ENCODE measurements at regions not wholly inside any gene's neighbourhood (a gene's known extent, or its start where the extent isn't known, plus 50 kb on each side); places are given as distances from the start of the nearest gene placed in this dataset.

- Histone ChIP-seq H3K9ac (ENCODE audit: low read length) (no peak overlapping the region), H3K9me2 (replicated peaks; ENCODE audit: insufficient read depth, low read length) (no peaks in the 10 kb centered on the region), H3F3A (ENCODE audit: insufficient read depth, low read length) (no peaks in the 10 kb centered on the region), H4K20me1 (ENCODE audit: insufficient read depth, low read length) (no peaks in the 10 kb centered on the region), H3K36me3 (replicated peaks; ENCODE audit: insufficient read depth, low read length) (no peaks in the 10 kb centered on the region), H3K4me1 (ENCODE audit: low read length) (no peaks in the 10 kb centered on the region), H3K4me2 (ENCODE audit: low read depth, low read length) (no peak overlapping the region), H2AFZ (ENCODE audit: low read length) (no peak overlapping the region), H3K4me3 (ENCODE audit: low read length) (no peak overlapping the region), H3K9me3 (replicated peaks; ENCODE audit: insufficient read depth, low read length) (no peaks in the 10 kb centered on the region), H3K27me3 (replicated peaks; ENCODE audit: insufficient read depth, low read length) (no peaks in the 10 kb centered on the region), H3K27ac (ENCODE audit: low read length) (no peak overlapping the region), H3K79me2 (ENCODE audit: low read length) (no peaks in the 10 kb centered on the region)
- DNase-seq: no peak
- no peak for TF ChIP-seq CTCF (IDR thresholded peaks at IDR 0.05; ENCODE audit: low read length)
- no peak for TF ChIP-seq EZH2 (optimal IDR thresholded peaks at IDR 0.05; ENCODE audit: low read depth, low read length)
- TF ChIP-seq EZH2phosphoT487 (IDR thresholded peaks at IDR 0.05; ENCODE audit: low read length): no peak
These were observed 109.6 kb downstream of the EFNB1 start for GRCh38 chrX:68938244-68939004.

GRCh38 chrX:68937581-68937980 is 108.8 kb downstream of the EFNB1 start:
- Histone ChIP-seq H3K79me2 (ENCODE audit: low read length) (no peaks in the 10 kb centered on the region), H3K27ac (ENCODE audit: low read length) (no peak overlapping the region), H3K4me1 (ENCODE audit: low read length) (no peaks in the 10 kb centered on the region), H3K27me3 (replicated peaks; ENCODE audit: insufficient read depth, low read length) (no peaks in the 10 kb centered on the region), H4K20me1 (ENCODE audit: insufficient read depth, low read length) (no peaks in the 10 kb centered on the region), H3F3A (ENCODE audit: insufficient read depth, low read length) (no peaks in the 10 kb centered on the region), H3K4me3 (ENCODE audit: low read length) (no peak overlapping the region), H3K9ac (ENCODE audit: low read length) (no peak overlapping the region), H3K9me2 (replicated peaks; ENCODE audit: insufficient read depth, low read length) (no peaks in the 10 kb centered on the region), H3K9me3 (replicated peaks; ENCODE audit: insufficient read depth, low read length) (no peaks in the 10 kb centered on the region), H3K36me3 (replicated peaks; ENCODE audit: insufficient read depth, low read length) (no peaks in the 10 kb centered on the region), H3K4me2 (ENCODE audit: low read depth, low read length) (no peak overlapping the region), H2AFZ (ENCODE audit: low read length) (no peak overlapping the region)
- DNase-seq: no peak
- TF ChIP-seq CTCF (IDR thresholded peaks at IDR 0.05; ENCODE audit: low read length) (no peak), EZH2phosphoT487 (IDR thresholded peaks at IDR 0.05; ENCODE audit: low read length) (no peak), EZH2 (optimal IDR thresholded peaks at IDR 0.05; ENCODE audit: low read depth, low read length) (no peak)

- Histone ChIP-seq H3K4me1 (ENCODE audit: low read length) (no peaks in the 10 kb centered on the region), H3F3A (ENCODE audit: insufficient read depth, low read length) (no peaks in the 10 kb centered on the region), H3K27me3 (replicated peaks; ENCODE audit: insufficient read depth, low read length) (no peaks in the 10 kb centered on the region), H3K4me2 (ENCODE audit: low read depth, low read length) (no peak overlapping the region), H3K9ac (ENCODE audit: low read length) (no peak overlapping the region), H3K9me3 (replicated peaks; ENCODE audit: insufficient read depth, low read length) (no peaks in the 10 kb centered on the region), H3K79me2 (ENCODE audit: low read length) (no peaks in the 10 kb centered on the region), H3K9me2 (replicated peaks; ENCODE audit: insufficient read depth, low read length) (no peaks in the 10 kb centered on the region), H3K36me3 (replicated peaks; ENCODE audit: insufficient read depth, low read length) (no peaks in the 10 kb centered on the region), H4K20me1 (ENCODE audit: insufficient read depth, low read length) (no peaks in the 10 kb centered on the region), H3K27ac (ENCODE audit: low read length) (no peak overlapping the region), H2AFZ (ENCODE audit: low read length) (no peak overlapping the region), H3K4me3 (ENCODE audit: low read length) (no peak overlapping the region)
- TF ChIP-seq CTCF (IDR thresholded peaks at IDR 0.05; ENCODE audit: low read length) (no peak), EZH2 (optimal IDR thresholded peaks at IDR 0.05; ENCODE audit: low read depth, low read length) (no peak), EZH2phosphoT487 (IDR thresholded peaks at IDR 0.05; ENCODE audit: low read length) (no peak)
- no peak for DNase-seq
These were observed 107.8 kb downstream of the EFNB1 start for GRCh38 chrX:68936608-68937007.

Data from MM.1S (cell line).